ENCODE measurements at regions not wholly inside any gene's neighbourhood (a gene's known extent, or its start where the extent isn't known, plus 50 kb on each side); places are given as distances from the start of the nearest gene placed in this dataset.

DNA sequence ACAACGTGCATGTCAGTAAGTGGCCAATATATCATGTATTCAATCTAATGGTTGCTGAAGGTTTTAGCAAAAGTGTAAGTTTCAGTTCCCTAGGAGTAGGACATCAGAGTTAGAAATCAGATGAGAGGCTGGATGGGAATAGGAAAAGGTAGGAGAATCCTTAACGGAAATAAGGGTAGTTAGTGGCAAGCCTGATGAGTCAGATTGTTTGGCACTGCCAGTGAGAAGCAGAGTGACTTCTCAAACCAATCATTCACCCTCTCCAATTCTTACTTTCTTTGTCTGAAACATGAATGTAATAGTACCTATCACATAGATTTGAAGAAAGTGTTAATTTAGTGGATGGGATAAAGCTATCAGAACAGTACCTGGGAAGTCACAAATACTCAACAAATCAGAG, 894.0 kb downstream of the NTRK3 start:
- no peak for TF ChIP-seq CTCF (IDR thresholded peaks at IDR 0.05; ENCODE audit: poor library complexity, severe bottlenecking)
- TF ChIP-seq MXI1 (conservative IDR thresholded peaks at IDR 0.05; ENCODE audit: poor library complexity, severe bottlenecking), result no peak
- no peak for TF ChIP-seq TAF1 (IDR thresholded peaks at IDR 0.05; ENCODE audit: low read depth)
- TF ChIP-seq EP300 (conservative IDR thresholded peaks at IDR 0.05; ENCODE audit: poor library complexity, severe bottlenecking), result no peak
- TF ChIP-seq, protein P1, sequence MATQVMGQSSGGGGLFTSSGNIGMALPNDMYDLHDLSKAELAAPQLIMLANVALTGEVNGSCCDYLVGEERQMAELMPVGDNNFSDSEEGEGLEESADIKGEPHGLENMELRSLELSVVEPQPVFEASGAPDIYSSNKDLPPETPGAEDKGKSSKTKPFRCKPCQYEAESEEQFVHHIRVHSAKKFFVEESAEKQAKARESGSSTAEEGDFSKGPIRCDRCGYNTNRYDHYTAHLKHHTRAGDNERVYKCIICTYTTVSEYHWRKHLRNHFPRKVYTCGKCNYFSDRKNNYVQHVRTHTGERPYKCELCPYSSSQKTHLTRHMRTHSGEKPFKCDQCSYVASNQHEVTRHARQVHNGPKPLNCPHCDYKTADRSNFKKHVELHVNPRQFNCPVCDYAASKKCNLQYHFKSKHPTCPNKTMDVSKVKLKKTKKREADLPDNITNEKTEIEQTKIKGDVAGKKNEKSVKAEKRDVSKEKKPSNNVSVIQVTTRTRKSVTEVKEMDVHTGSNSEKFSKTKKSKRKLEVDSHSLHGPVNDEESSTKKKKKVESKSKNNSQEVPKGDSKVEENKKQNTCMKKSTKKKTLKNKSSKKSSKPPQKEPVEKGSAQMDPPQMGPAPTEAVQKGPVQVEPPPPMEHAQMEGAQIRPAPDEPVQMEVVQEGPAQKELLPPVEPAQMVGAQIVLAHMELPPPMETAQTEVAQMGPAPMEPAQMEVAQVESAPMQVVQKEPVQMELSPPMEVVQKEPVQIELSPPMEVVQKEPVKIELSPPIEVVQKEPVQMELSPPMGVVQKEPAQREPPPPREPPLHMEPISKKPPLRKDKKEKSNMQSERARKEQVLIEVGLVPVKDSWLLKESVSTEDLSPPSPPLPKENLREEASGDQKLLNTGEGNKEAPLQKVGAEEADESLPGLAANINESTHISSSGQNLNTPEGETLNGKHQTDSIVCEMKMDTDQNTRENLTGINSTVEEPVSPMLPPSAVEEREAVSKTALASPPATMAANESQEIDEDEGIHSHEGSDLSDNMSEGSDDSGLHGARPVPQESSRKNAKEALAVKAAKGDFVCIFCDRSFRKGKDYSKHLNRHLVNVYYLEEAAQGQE (IDR thresholded peaks at IDR 0.05; ENCODE audit: borderline replicate concordance), result no peak
- TF ChIP-seq EZH2 (IDR thresholded peaks at IDR 0.05; ENCODE audit: borderline replicate concordance, insufficient read depth, low read length, poor library complexity, severe bottlenecking), result no peak
- no peak for TF ChIP-seq RAD21 (conservative IDR thresholded peaks at IDR 0.05)
- no peak for TF ChIP-seq POLR2AphosphoS5 (IDR thresholded peaks at IDR 0.05)
- TF ChIP-seq SMC3 (conservative IDR thresholded peaks at IDR 0.05; ENCODE audit: poor library complexity), result no peak

Measured in neural cell (in vitro differentiated cells).